ENCODE measurements at regions not wholly inside any gene's neighbourhood (a gene's known extent, or its start where the extent isn't known, plus 50 kb on each side); places are given as distances from the start of the nearest gene placed in this dataset.

DNA sequence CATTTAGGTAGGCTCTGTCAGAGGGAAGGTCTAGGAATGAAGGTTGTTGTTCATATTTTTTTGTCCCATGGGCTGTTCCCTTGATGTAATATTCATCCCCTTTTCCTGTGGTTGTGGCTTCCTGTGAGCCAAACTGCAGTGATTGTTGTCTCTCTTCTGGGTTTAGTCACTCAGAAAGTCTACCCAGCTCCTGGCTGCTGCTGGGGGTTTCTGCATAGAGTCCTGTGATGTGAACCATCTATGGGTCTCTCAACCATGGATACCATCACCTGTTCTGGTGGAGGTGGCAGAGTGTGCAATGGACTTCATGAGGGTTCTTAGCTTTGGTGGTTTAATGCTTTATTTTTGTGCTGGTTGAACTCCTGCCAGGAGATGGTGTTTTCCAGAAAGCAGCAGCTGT, 122.8 kb downstream of the ZC4H2 start:
- Histone ChIP-seq H3K4me3 (replicated peaks; ENCODE audit: low read depth, low read length) (no peak overlapping the region), H3K27me3 (replicated peaks; ENCODE audit: control insufficient read depth, insufficient read depth, low read length) (no peaks in the 10 kb centered on the region)
- TF ChIP-seq, protein P1, sequence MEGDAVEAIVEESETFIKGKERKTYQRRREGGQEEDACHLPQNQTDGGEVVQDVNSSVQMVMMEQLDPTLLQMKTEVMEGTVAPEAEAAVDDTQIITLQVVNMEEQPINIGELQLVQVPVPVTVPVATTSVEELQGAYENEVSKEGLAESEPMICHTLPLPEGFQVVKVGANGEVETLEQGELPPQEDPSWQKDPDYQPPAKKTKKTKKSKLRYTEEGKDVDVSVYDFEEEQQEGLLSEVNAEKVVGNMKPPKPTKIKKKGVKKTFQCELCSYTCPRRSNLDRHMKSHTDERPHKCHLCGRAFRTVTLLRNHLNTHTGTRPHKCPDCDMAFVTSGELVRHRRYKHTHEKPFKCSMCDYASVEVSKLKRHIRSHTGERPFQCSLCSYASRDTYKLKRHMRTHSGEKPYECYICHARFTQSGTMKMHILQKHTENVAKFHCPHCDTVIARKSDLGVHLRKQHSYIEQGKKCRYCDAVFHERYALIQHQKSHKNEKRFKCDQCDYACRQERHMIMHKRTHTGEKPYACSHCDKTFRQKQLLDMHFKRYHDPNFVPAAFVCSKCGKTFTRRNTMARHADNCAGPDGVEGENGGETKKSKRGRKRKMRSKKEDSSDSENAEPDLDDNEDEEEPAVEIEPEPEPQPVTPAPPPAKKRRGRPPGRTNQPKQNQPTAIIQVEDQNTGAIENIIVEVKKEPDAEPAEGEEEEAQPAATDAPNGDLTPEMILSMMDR (IDR thresholded peaks at IDR 0.05; ENCODE audit: insufficient read depth, low read length, poor library complexity, severe bottlenecking), result no peak

DNA sequence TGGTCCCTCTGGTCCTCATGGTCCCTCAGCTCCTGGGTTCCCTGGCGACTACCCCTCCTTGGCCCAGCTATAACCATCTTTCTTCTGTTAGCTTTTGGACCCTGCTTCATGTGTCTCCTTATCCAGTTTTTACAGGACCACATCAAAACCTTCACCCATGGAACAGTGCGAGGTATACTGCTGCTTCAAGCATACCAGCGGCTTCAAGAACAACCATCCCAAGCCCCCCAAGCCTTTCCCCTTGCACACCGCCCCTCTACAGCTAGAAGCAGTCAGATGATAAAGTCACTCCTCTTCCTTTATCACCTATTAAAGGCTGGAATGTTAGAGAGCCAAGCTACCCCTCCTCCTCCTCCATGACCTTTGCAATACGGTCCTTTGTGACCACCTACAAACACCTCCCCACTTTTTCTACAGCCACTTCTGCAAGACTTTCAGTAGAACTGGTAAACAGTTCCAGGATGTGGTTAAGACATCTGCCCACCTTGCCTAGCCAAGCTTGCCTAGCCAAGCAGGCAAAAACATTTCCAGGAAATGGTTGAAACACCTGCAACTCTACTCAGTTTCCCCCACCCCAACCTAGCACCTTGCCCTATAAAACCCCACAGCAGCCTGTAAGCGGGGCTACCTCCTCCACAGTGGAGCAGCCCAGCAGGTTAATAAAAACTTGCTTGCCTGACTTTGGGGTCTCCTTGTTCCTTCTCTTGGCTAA, 125.7 kb downstream of the ZC4H2 start:
- H3K36me3 ChIP-seq (ENCODE audit: control insufficient read depth, insufficient read depth, low read length), result no peaks in the 10 kb centered on the region
- H3K4me3 ChIP-seq (replicated peaks; ENCODE audit: low read depth, low read length), result no peak overlapping the region

More for the DNA sequence above, 122.8 kb downstream of the ZC4H2 start:
- DNase-seq (ENCODE audit: extremely low read depth, insufficient read length), result no peak
- no peaks in the 10 kb centered on the region for H3K36me3 ChIP-seq (ENCODE audit: control insufficient read depth, insufficient read depth, low read length)

DNA sequence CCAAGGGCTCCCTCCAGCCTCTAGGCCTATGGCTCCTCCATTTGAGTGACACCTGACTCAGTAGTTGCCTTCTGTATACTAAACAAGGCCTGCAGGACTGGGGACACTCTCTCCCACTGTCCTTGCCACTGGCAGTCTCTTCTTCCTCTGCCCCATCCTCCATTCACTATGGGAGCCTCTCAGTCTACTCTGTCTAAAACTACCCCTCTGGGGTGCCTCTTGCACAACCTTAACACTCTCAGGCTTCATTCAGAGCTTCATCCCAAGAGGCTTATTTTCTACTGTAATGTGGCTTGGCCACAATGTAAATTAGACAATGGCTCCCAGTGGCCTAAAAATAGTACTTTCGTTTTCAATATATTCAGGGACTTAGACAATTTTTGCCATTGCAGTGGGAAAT, 133.0 kb downstream of the ZC4H2 start:
- Histone ChIP-seq H3K27me3 (replicated peaks; ENCODE audit: control insufficient read depth, insufficient read depth, low read length) (no peaks in the 10 kb centered on the region), H3K36me3 (ENCODE audit: control insufficient read depth, insufficient read depth, low read length) (no peaks in the 10 kb centered on the region), H3K4me3 (replicated peaks; ENCODE audit: low read depth, low read length) (no peak overlapping the region)
- TF ChIP-seq, protein P1 (IDR thresholded peaks at IDR 0.05; ENCODE audit: insufficient read depth, low read length, poor library complexity, severe bottlenecking), result no peak
- DNase-seq (ENCODE audit: extremely low read depth, insufficient read length), result no peak

More for the DNA sequence above, 125.7 kb downstream of the ZC4H2 start:
- TF ChIP-seq, protein P1 (IDR thresholded peaks at IDR 0.05; ENCODE audit: insufficient read depth, low read length, poor library complexity, severe bottlenecking), result no peak
- no peaks in the 10 kb centered on the region for H3K27me3 ChIP-seq (replicated peaks; ENCODE audit: control insufficient read depth, insufficient read depth, low read length)
- no peak for DNase-seq (ENCODE audit: extremely low read depth, insufficient read length)

DNA sequence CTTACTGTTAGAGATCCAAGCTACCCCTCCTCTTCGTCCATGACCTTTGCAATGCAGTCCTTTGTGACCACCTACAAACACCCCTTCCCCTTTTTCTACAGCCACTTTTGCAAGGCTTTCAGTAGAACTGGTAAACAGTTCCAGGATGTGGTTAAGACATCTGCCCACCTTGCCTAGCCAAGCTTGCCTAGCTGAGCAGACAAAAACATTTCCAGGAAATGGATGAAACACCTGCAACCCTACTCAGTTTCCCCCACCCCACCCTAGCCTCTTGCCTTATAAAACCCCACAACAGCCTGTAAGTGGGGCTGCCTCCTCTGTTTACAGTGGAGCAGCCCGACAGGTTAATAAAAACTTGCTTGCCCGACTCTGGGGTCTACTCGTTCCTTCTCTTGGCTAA, 133.8 kb downstream of the ZC4H2 start:
- no peak for DNase-seq (ENCODE audit: extremely low read depth, insufficient read length)
- Histone ChIP-seq H3K27me3 (replicated peaks; ENCODE audit: control insufficient read depth, insufficient read depth, low read length) (no peaks in the 10 kb centered on the region), H3K36me3 (ENCODE audit: control insufficient read depth, insufficient read depth, low read length) (no peaks in the 10 kb centered on the region), H3K4me3 (replicated peaks; ENCODE audit: low read depth, low read length) (no peak overlapping the region)
- TF ChIP-seq, protein P1 (IDR thresholded peaks at IDR 0.05; ENCODE audit: insufficient read depth, low read length, poor library complexity, severe bottlenecking), result no peak

DNA sequence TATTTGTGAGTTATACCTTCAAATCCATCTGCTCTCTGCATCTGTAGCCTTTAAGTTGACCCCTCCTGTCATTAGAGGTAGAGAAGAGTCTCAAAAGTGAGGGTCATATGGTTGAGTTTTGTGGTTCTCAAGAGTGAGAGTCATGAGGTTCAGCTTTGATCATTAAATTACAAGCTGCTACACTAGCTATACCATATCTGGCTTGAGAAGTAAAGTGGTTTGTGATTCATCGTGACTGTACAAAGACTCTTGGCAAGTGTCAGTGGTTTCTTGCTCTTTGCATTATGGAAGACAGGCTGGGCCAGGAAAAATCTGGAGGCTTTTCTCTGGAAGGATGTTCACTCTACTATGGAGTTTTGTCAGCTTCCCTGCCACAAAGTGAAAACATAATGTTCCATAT, 170.6 kb downstream of the ZC4H2 start:
- TF ChIP-seq, protein P1 (IDR thresholded peaks at IDR 0.05; ENCODE audit: insufficient read depth, low read length, poor library complexity, severe bottlenecking), result no peak
- no peak overlapping the region for H3K4me3 ChIP-seq (replicated peaks; ENCODE audit: low read depth, low read length)

More for the DNA sequence above, 170.6 kb downstream of the ZC4H2 start:
- no peaks in the 10 kb centered on the region for H3K36me3 ChIP-seq (ENCODE audit: control insufficient read depth, insufficient read depth, low read length)
- no peaks in the 10 kb centered on the region for H3K27me3 ChIP-seq (replicated peaks; ENCODE audit: control insufficient read depth, insufficient read depth, low read length)
- DNase-seq (ENCODE audit: extremely low read depth, insufficient read length), result no peak
